ENCODE measurements at regions not wholly inside any gene's neighbourhood (a gene's known extent, or its start where the extent isn't known, plus 50 kb on each side); places are given as distances from the start of the nearest gene placed in this dataset.
A peak's percentile ranks its signal among the peaks of the same experiment; 100 is the strongest.

- H3K9ac ChIP-seq (ENCODE audit: low read depth in 1 of 3, low read length in 3 of 3), result no peak overlapping the region
- no peaks in the 10 kb centered on the region for H3K4me1 ChIP-seq (ENCODE audit: control insufficient read depth in 3 of 3, insufficient read depth in 3 of 3, low read length in 3 of 3)
- H3K27ac ChIP-seq (ENCODE audit: low read depth, low read length), result no peak overlapping the region
- H3K27me3 ChIP-seq (ENCODE audit: control insufficient read depth in 3 of 3, insufficient read depth in 3 of 3, low read length in 3 of 3), result no peaks in the 10 kb centered on the region
- H3K9me3 ChIP-seq (ENCODE audit: control insufficient read depth in 3 of 3, low read length in 3 of 3), result no peaks in the 10 kb centered on the region
- no peaks in the 10 kb centered on the region for H3K36me3 ChIP-seq (ENCODE audit: control insufficient read depth in 3 of 3, insufficient read depth in 3 of 3, low read length in 3 of 3)
- H3K4me3 ChIP-seq (ENCODE audit: low read length in 3 of 3), result no peak overlapping the region
Measured at GRCh38 chr9:15048772-15049171, 138.5 kb upstream of the FREM1 start.

GRCh38 chr9:15047028-15047551 lies 136.9 kb upstream of the FREM1 start:
- Histone ChIP-seq H3K4me3 (ENCODE audit: low read length in 3 of 3) (no peak overlapping the region), H3K36me3 (ENCODE audit: control insufficient read depth in 3 of 3, insufficient read depth in 3 of 3, low read length in 3 of 3) (no peaks in the 10 kb centered on the region), H3K4me1 (ENCODE audit: control insufficient read depth in 3 of 3, insufficient read depth in 3 of 3, low read length in 3 of 3) (no peaks in the 10 kb centered on the region), H3K27me3 (ENCODE audit: control insufficient read depth in 3 of 3, insufficient read depth in 3 of 3, low read length in 3 of 3) (no peaks in the 10 kb centered on the region), H3K27ac (ENCODE audit: low read depth, low read length) (no peak overlapping the region), H3K9ac (ENCODE audit: low read depth in 1 of 3, low read length in 3 of 3) (no peak overlapping the region), H3K9me3 (ENCODE audit: control insufficient read depth in 3 of 3, low read length in 3 of 3) (no peaks in the 10 kb centered on the region)

GRCh38 chr9:15033316-15033715 lies 123.1 kb upstream of the FREM1 start:
- Histone ChIP-seq H3K4me1 (ENCODE audit: control insufficient read depth in 3 of 3, insufficient read depth in 3 of 3, low read length in 3 of 3) (no peaks in the 10 kb centered on the region), H3K9me3 (ENCODE audit: control insufficient read depth in 3 of 3, low read length in 3 of 3) (no peaks in the 10 kb centered on the region), H3K27me3 (ENCODE audit: control insufficient read depth in 3 of 3, insufficient read depth in 3 of 3, low read length in 3 of 3) (no peaks in the 10 kb centered on the region), H3K27ac (ENCODE audit: low read depth, low read length) (no peak overlapping the region), H3K4me3 (ENCODE audit: low read length in 3 of 3) (no peak overlapping the region), H3K36me3 (ENCODE audit: control insufficient read depth in 3 of 3, insufficient read depth in 3 of 3, low read length in 3 of 3) (no peaks in the 10 kb centered on the region), H3K9ac (ENCODE audit: low read depth in 1 of 3, low read length in 3 of 3) (no peak overlapping the region)

- Histone ChIP-seq H3K9ac (ENCODE audit: low read depth in 1 of 3, low read length in 3 of 3) (no peak overlapping the region), H3K27ac (ENCODE audit: low read depth, low read length) (no peak overlapping the region), H3K4me1 (ENCODE audit: control insufficient read depth in 3 of 3, insufficient read depth in 3 of 3, low read length in 3 of 3) (no peaks in the 10 kb centered on the region), H3K27me3 (ENCODE audit: control insufficient read depth in 3 of 3, insufficient read depth in 3 of 3, low read length in 3 of 3) (no peaks in the 10 kb centered on the region), H3K36me3 (ENCODE audit: control insufficient read depth in 3 of 3, insufficient read depth in 3 of 3, low read length in 3 of 3) (no peaks in the 10 kb centered on the region), H3K9me3 (ENCODE audit: control insufficient read depth in 3 of 3, low read length in 3 of 3) (no peaks in the 10 kb centered on the region), H3K4me3 (ENCODE audit: low read length in 3 of 3) (no peak overlapping the region)
Measured at GRCh38 chr9:15032860-15033259, 122.6 kb upstream of the FREM1 start.

- H3K36me3 ChIP-seq (ENCODE audit: control insufficient read depth in 3 of 3, insufficient read depth in 3 of 3, low read length in 3 of 3), result no peaks in the 10 kb centered on the region
- H3K27ac ChIP-seq (ENCODE audit: low read depth, low read length), result no peak overlapping the region
Measured at GRCh38 chr9:15021146-15021545, 110.9 kb upstream of the FREM1 start.

GRCh38 chr9:15018096-15018637 lies 107.9 kb upstream of the FREM1 start:
- Histone ChIP-seq H3K9me3 (ENCODE audit: control insufficient read depth in 3 of 3, low read length in 3 of 3) (no peaks in the 10 kb centered on the region), H3K27me3 (ENCODE audit: control insufficient read depth in 3 of 3, insufficient read depth in 3 of 3, low read length in 3 of 3) (no peaks in the 10 kb centered on the region)

More at GRCh38 chr9:15021146-15021545, 110.9 kb upstream of the FREM1 start:
- Histone ChIP-seq H3K9ac (ENCODE audit: low read depth in 1 of 3, low read length in 3 of 3) (no peak overlapping the region), H3K4me3 (ENCODE audit: low read length in 3 of 3) (no peak overlapping the region), H3K9me3 (ENCODE audit: control insufficient read depth in 3 of 3, low read length in 3 of 3) (no peaks in the 10 kb centered on the region), H3K4me1 (ENCODE audit: control insufficient read depth in 3 of 3, insufficient read depth in 3 of 3, low read length in 3 of 3) (no peaks in the 10 kb centered on the region), H3K27me3 (ENCODE audit: control insufficient read depth in 3 of 3, insufficient read depth in 3 of 3, low read length in 3 of 3) (no peaks in the 10 kb centered on the region)

GRCh38 chr9:15010581-15010980 lies 100.4 kb upstream of the FREM1 start:
- Histone ChIP-seq H3K36me3 (ENCODE audit: control insufficient read depth in 3 of 3, insufficient read depth in 3 of 3, low read length in 3 of 3) (no peaks in the 10 kb centered on the region), H3K9me3 (ENCODE audit: control insufficient read depth in 3 of 3, low read length in 3 of 3) (no peaks in the 10 kb centered on the region), H3K4me1 (ENCODE audit: control insufficient read depth in 3 of 3, insufficient read depth in 3 of 3, low read length in 3 of 3) (no peaks in the 10 kb centered on the region), H3K27ac (ENCODE audit: low read depth, low read length) (no peak overlapping the region), H3K4me3 (ENCODE audit: low read length in 3 of 3) (no peak overlapping the region), H3K9ac (ENCODE audit: low read depth in 1 of 3, low read length in 3 of 3) (no peak overlapping the region), H3K27me3 (ENCODE audit: control insufficient read depth in 3 of 3, insufficient read depth in 3 of 3, low read length in 3 of 3) (no peaks in the 10 kb centered on the region)

More at GRCh38 chr9:15018096-15018637, 107.9 kb upstream of the FREM1 start:
- no peak overlapping the region for H3K27ac ChIP-seq (ENCODE audit: low read depth, low read length)
- no peaks in the 10 kb centered on the region for H3K4me1 ChIP-seq (ENCODE audit: control insufficient read depth in 3 of 3, insufficient read depth in 3 of 3, low read length in 3 of 3)
- H3K36me3 ChIP-seq (ENCODE audit: control insufficient read depth in 3 of 3, insufficient read depth in 3 of 3, low read length in 3 of 3), result no peaks in the 10 kb centered on the region
- no peak overlapping the region for H3K9ac ChIP-seq (ENCODE audit: low read depth in 1 of 3, low read length in 3 of 3)
- no peak overlapping the region for H3K4me3 ChIP-seq (ENCODE audit: low read length in 3 of 3)

GRCh38 chr9:15007698-15008097 lies 97.5 kb upstream of the FREM1 start:
- Histone ChIP-seq H3K4me1 (ENCODE audit: control insufficient read depth in 3 of 3, insufficient read depth in 3 of 3, low read length in 3 of 3) (no peaks in the 10 kb centered on the region), H3K36me3 (ENCODE audit: control insufficient read depth in 3 of 3, insufficient read depth in 3 of 3, low read length in 3 of 3) (no peaks in the 10 kb centered on the region), H3K27ac (ENCODE audit: low read depth, low read length) (no peak overlapping the region)

GRCh38 chr9:14994738-14995137 lies 84.5 kb upstream of the FREM1 start:
- Histone ChIP-seq H3K27ac (ENCODE audit: low read depth, low read length) (no peak overlapping the region), H3K4me1 (ENCODE audit: control insufficient read depth in 3 of 3, insufficient read depth in 3 of 3, low read length in 3 of 3) (peaks cover 3 to 12% (median 4%) of the 10 kb centered on the region in 3 donors), H3K9me3 (ENCODE audit: control insufficient read depth in 3 of 3, low read length in 3 of 3) (no peaks in the 10 kb centered on the region), H3K4me3 (ENCODE audit: low read length in 3 of 3) (no peak overlapping the region), H3K9ac (ENCODE audit: low read depth in 1 of 3, low read length in 3 of 3) (no peak overlapping the region), H3K27me3 (ENCODE audit: control insufficient read depth in 3 of 3, insufficient read depth in 3 of 3, low read length in 3 of 3) (no peaks in the 10 kb centered on the region), H3K36me3 (ENCODE audit: control insufficient read depth in 3 of 3, insufficient read depth in 3 of 3, low read length in 3 of 3) (no peaks in the 10 kb centered on the region)

More at GRCh38 chr9:15007698-15008097, 97.5 kb upstream of the FREM1 start:
- no peak overlapping the region for H3K9ac ChIP-seq (ENCODE audit: low read depth in 1 of 3, low read length in 3 of 3)
- H3K4me3 ChIP-seq (ENCODE audit: low read length in 3 of 3), result no peak overlapping the region
- no peaks in the 10 kb centered on the region for H3K9me3 ChIP-seq (ENCODE audit: control insufficient read depth in 3 of 3, low read length in 3 of 3)
- H3K27me3 ChIP-seq (ENCODE audit: control insufficient read depth in 3 of 3, insufficient read depth in 3 of 3, low read length in 3 of 3), result no peaks in the 10 kb centered on the region

- Histone ChIP-seq H3K27me3 (ENCODE audit: control insufficient read depth in 3 of 3, insufficient read depth in 3 of 3, low read length in 3 of 3) (no peaks in the 10 kb centered on the region), H3K4me3 (ENCODE audit: low read length in 3 of 3) (peak overlapping the region; percentile 88 to 89 (median 88)), H3K36me3 (ENCODE audit: control insufficient read depth in 3 of 3, insufficient read depth in 3 of 3, low read length in 3 of 3) (no peaks in the 10 kb centered on the region), H3K9me3 (ENCODE audit: control insufficient read depth in 3 of 3, low read length in 3 of 3) (no peaks in the 10 kb centered on the region), H3K9ac (ENCODE audit: low read depth in 1 of 3, low read length in 3 of 3) (peak overlapping the region; percentile 75 to 81 (median 79)), H3K27ac (ENCODE audit: low read depth, low read length) (peak overlapping the region; percentile 44), H3K4me1 (ENCODE audit: control insufficient read depth in 3 of 3, insufficient read depth in 3 of 3, low read length in 3 of 3) (peaks cover 3 to 12% (median 4%) of the 10 kb centered on the region in 3 donors)
Measured at GRCh38 chr9:14993901-14994554, 83.8 kb upstream of the FREM1 start.

Measured in skeletal muscle tissue (tissue), 3 donors.